ENCODE measurements at regions not wholly inside any gene's neighbourhood (a gene's known extent, or its start where the extent isn't known, plus 50 kb on each side); places are given as distances from the start of the nearest gene placed in this dataset.

DNA sequence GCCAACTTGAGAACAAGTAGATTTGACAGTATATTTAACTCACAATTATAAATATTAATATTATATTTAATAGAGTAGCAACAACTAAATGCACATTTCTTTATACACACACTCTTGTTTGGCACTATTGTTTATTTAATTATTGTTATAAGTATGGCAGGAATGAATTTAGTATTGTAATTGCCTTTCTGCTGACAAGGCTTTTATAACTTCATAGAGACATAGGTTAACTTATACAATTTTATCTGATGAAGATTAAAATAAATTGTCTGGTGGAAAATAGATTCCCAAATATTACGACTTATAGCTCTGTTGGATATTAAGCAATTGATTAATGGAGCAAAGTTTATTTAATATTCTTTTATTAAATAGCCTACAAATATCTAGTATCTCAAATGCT lies 347.9 kb upstream of the CDH19 start (continued):
- TF ChIP-seq, protein P1, sequence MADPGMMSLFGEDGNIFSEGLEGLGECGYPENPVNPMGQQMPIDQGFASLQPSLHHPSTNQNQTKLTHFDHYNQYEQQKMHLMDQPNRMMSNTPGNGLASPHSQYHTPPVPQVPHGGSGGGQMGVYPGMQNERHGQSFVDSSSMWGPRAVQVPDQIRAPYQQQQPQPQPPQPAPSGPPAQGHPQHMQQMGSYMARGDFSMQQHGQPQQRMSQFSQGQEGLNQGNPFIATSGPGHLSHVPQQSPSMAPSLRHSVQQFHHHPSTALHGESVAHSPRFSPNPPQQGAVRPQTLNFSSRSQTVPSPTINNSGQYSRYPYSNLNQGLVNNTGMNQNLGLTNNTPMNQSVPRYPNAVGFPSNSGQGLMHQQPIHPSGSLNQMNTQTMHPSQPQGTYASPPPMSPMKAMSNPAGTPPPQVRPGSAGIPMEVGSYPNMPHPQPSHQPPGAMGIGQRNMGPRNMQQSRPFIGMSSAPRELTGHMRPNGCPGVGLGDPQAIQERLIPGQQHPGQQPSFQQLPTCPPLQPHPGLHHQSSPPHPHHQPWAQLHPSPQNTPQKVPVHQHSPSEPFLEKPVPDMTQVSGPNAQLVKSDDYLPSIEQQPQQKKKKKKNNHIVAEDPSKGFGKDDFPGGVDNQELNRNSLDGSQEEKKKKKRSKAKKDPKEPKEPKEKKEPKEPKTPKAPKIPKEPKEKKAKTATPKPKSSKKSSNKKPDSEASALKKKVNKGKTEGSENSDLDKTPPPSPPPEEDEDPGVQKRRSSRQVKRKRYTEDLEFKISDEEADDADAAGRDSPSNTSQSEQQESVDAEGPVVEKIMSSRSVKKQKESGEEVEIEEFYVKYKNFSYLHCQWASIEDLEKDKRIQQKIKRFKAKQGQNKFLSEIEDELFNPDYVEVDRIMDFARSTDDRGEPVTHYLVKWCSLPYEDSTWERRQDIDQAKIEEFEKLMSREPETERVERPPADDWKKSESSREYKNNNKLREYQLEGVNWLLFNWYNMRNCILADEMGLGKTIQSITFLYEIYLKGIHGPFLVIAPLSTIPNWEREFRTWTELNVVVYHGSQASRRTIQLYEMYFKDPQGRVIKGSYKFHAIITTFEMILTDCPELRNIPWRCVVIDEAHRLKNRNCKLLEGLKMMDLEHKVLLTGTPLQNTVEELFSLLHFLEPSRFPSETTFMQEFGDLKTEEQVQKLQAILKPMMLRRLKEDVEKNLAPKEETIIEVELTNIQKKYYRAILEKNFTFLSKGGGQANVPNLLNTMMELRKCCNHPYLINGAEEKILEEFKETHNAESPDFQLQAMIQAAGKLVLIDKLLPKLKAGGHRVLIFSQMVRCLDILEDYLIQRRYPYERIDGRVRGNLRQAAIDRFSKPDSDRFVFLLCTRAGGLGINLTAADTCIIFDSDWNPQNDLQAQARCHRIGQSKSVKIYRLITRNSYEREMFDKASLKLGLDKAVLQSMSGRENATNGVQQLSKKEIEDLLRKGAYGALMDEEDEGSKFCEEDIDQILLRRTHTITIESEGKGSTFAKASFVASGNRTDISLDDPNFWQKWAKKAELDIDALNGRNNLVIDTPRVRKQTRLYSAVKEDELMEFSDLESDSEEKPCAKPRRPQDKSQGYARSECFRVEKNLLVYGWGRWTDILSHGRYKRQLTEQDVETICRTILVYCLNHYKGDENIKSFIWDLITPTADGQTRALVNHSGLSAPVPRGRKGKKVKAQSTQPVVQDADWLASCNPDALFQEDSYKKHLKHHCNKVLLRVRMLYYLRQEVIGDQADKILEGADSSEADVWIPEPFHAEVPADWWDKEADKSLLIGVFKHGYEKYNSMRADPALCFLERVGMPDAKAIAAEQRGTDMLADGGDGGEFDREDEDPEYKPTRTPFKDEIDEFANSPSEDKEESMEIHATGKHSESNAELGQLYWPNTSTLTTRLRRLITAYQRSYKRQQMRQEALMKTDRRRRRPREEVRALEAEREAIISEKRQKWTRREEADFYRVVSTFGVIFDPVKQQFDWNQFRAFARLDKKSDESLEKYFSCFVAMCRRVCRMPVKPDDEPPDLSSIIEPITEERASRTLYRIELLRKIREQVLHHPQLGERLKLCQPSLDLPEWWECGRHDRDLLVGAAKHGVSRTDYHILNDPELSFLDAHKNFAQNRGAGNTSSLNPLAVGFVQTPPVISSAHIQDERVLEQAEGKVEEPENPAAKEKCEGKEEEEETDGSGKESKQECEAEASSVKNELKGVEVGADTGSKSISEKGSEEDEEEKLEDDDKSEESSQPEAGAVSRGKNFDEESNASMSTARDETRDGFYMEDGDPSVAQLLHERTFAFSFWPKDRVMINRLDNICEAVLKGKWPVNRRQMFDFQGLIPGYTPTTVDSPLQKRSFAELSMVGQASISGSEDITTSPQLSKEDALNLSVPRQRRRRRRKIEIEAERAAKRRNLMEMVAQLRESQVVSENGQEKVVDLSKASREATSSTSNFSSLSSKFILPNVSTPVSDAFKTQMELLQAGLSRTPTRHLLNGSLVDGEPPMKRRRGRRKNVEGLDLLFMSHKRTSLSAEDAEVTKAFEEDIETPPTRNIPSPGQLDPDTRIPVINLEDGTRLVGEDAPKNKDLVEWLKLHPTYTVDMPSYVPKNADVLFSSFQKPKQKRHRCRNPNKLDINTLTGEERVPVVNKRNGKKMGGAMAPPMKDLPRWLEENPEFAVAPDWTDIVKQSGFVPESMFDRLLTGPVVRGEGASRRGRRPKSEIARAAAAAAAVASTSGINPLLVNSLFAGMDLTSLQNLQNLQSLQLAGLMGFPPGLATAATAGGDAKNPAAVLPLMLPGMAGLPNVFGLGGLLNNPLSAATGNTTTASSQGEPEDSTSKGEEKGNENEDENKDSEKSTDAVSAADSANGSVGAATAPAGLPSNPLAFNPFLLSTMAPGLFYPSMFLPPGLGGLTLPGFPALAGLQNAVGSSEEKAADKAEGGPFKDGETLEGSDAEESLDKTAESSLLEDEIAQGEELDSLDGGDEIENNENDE (IDR thresholded peaks at IDR 0.05; ENCODE audit: insufficient replicate concordance, low read length), result no peak
- TF ChIP-seq GTF2F1 (IDR thresholded peaks at IDR 0.05; ENCODE audit: borderline replicate concordance, low read depth, low read length) (no peak), SIX5 (IDR thresholded peaks at IDR 0.05; ENCODE audit: low read depth, low read length) (no peak), SP4 (IDR thresholded peaks at IDR 0.05; ENCODE audit: low read length) (no peak), MAFK (IDR thresholded peaks at IDR 0.05; ENCODE audit: low read depth, low read length) (no peak), TCF12 (IDR thresholded peaks at IDR 0.05; ENCODE audit: low read depth, low read length) (no peak), RFX5 (IDR thresholded peaks at IDR 0.05; ENCODE audit: borderline replicate concordance, low read depth, low read length) (no peak), TAF7 (optimal IDR thresholded peaks at IDR 0.05; ENCODE audit: borderline replicate concordance, low read depth, low read length) (no peak), SP1 (IDR thresholded peaks at IDR 0.05; ENCODE audit: low read depth, low read length) (no peak)
- TF ChIP-seq, protein P2, sequence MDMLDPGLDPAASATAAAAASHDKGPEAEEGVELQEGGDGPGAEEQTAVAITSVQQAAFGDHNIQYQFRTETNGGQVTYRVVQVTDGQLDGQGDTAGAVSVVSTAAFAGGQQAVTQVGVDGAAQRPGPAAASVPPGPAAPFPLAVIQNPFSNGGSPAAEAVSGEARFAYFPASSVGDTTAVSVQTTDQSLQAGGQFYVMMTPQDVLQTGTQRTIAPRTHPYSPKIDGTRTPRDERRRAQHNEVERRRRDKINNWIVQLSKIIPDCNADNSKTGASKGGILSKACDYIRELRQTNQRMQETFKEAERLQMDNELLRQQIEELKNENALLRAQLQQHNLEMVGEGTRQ (IDR thresholded peaks at IDR 0.05; ENCODE audit: low read length), result no peak

Measured in H1 (cell line).